Motor neuron (in vitro differentiated cells): ENCODE measurements at regions not wholly inside any gene's neighbourhood (a gene's known extent, or its start where the extent isn't known, plus 50 kb on each side); places are given as distances from the start of the nearest gene placed in this dataset.

Source experiments
- ATAC-seq, 8 experiments: fragments of 200-7000 bp; cut with Tn5 transposase; replicated peaks in 6 of 8; 2 replicates each; pipeline ENCODE4 v1.8.0; 2021; ENCODE audit warnings: mild to moderate bottlenecking in 8 of 8, moderate library complexity in 8 of 8
- H3K27ac ChIP-seq, 2 donors: fragments of 250-450 bp; sonication (Bioruptor Pico); 2 replicates each; pipeline ENCODE4 v1.9.0; 2021; ENCODE audit warnings: antibody characterized with exemption in 2 of 2, mild to moderate bottlenecking in 2 of 2, moderate library complexity in 1 of 2
- H3K4me1 ChIP-seq, 2 donors: fragments of 250-450 bp; sonication (Bioruptor Pico); replicated peaks in 1 of 2; 2 replicates each; pipeline ENCODE4 v1.6.1; 2021; ENCODE audit warnings: antibody characterized with exemption in 2 of 2, mild to moderate bottlenecking in 2 of 2, moderate library complexity in 1 of 2
- H3K4me3 ChIP-seq, 5 donors: fragments of 250-450 bp; sonication (Bioruptor Pico); 2 replicates each; pipeline ENCODE4 v1.9.0; 2021; ENCODE audit warnings: antibody characterized with exemption in 5 of 5, mild to moderate bottlenecking in 5 of 5, moderate library complexity in 4 of 5
- WGBS, 10 experiments: fragments of 450-650 bp; shearing (Covaris generic); methylation state at CpG; one replicate each; pipeline ENCODE4 v1.0.0; 2022; 5-methylcytosine and 5-hydroxymethylcytosine counted together
- in situ Hi-C, 9 experiments: fragments of 400-800 bp; cut with MboI; loops; one replicate each; pipeline ENCODE4 v1.15.0; 2021; ENCODE audit warnings: low sequenced_read_pairs in 9 of 9, low pct_unique_long_range_greater_than_20kb in 2 of 9; ENCODE audit not compliant: unreplicated experiment in 9 of 9

- Histone ChIP-seq H3K4me3 (no peak overlapping the region), H3K27ac (no peak overlapping the region), H3K4me1 (peaks cover 0 to 5% of the 10 kb centered on the region in 2 donors)
- in situ Hi-C loops, result no loop called here
- ATAC-seq, result no peak
- WGBS, 10 experiments, result 40 to 100% (median 77%) methylated on average over 1 to 3 of the region's 3 CpGs; no CpG with 5 or more reads in 1 of the 10 experiments
Observed at GRCh38 chr21:16179773-16180172, 450.0 kb downstream of the USP25 start.

- H3K4me3 ChIP-seq, result no peak overlapping the region
Observed at GRCh38 chr21:16180614-16181013, 450.8 kb downstream of the USP25 start.

GRCh38 chr21:16181018-16181417, 451.2 kb downstream of the USP25 start:
- no peak overlapping the region for H3K4me3 ChIP-seq
- in situ Hi-C loops, result no loop called here
- H3K27ac ChIP-seq, result no peak overlapping the region
- H3K4me1 ChIP-seq, result peaks cover 7 to 17% of the 10 kb centered on the region in 2 donors
- 17 to 96% (median 80%) methylated on average over 1 to 3 of the region's 3 CpGs; no CpG with 5 or more reads in 2 of the 10 experiments for WGBS, 10 experiments
- ATAC-seq, result no peak

More at GRCh38 chr21:16180614-16181013, 450.8 kb downstream of the USP25 start:
- Histone ChIP-seq H3K27ac (no peak overlapping the region), H3K4me1 (peaks cover 7 to 13% of the 10 kb centered on the region in 2 donors)
- WGBS, 10 experiments, result 38 to 100% (median 83%) methylated on average over 1 to 3 of the region's 3 CpGs; no CpG with 5 or more reads in 2 of the 10 experiments
- in situ Hi-C loops, result no loop called here
- ATAC-seq, result no peak

GRCh38 chr21:16185766-16186165, 456.0 kb downstream of the USP25 start:
- Histone ChIP-seq H3K4me3 (no peak overlapping the region), H3K27ac (no peak overlapping the region), H3K4me1 (peaks cover 7 to 26% of the 10 kb centered on the region in 2 donors)
- no peak for ATAC-seq
- in situ Hi-C loops, result no loop called here
- 14 to 100% (median 37%) methylated on average over 1 of the region's 1 CpG for WGBS, 10 experiments

GRCh38 chr21:16186742-16187141, 457.0 kb downstream of the USP25 start:
- ATAC-seq, result no peak
- Histone ChIP-seq H3K4me1 (peaks cover 7 to 26% of the 10 kb centered on the region in 2 donors), H3K4me3 (no peak overlapping the region), H3K27ac (no peak overlapping the region)
- in situ Hi-C loops, result no loop called here
- 86 to 100% (median 100%) methylated on average over 1 of the region's 1 CpG; no CpG with 5 or more reads in 5 of the 10 experiments for WGBS, 10 experiments

- 35 to 97% (median 69%) methylated on average over 1 to 2 of the region's 2 CpGs; no CpG with 5 or more reads in 1 of the 10 experiments for WGBS, 10 experiments
- in situ Hi-C loops, result no loop called here
- ATAC-seq, result peak in 4 of 8 experiments; percentile 32 to 79 (median 60)
- Histone ChIP-seq H3K4me1 (peaks cover 11 to 26% of the 10 kb centered on the region in 2 donors), H3K27ac (no peak overlapping the region), H3K4me3 (no peak overlapping the region)
Observed at GRCh38 chr21:16187603-16188301, 458.0 kb downstream of the USP25 start.

GRCh38 chr21:16192902-16193301, 463.1 kb downstream of the USP25 start:
- in situ Hi-C loops, result no loop called here
- 20 to 97% (median 76%) methylated on average over 1 to 2 of the region's 2 CpGs for WGBS, 10 experiments
- no peak for ATAC-seq
- no peak overlapping the region for H3K27ac ChIP-seq
- no peak overlapping the region for H3K4me3 ChIP-seq
- peaks cover 13 to 39% of the 10 kb centered on the region in 2 donors for H3K4me1 ChIP-seq

- peaks cover 13 to 33% of the 10 kb centered on the region in 2 donors for H3K4me1 ChIP-seq
- ATAC-seq, result no peak
- no peak overlapping the region for H3K27ac ChIP-seq
- peak overlapping the region in 2 of 5 donors; percentile 30 to 44 for H3K4me3 ChIP-seq
- 0 to 36% (median 8%) methylated on average over 1 to 2 of the region's 2 CpGs for WGBS, 10 experiments
- in situ Hi-C loops, result no loop called here
Observed at GRCh38 chr21:16193496-16194094, 463.8 kb downstream of the USP25 start.

- Histone ChIP-seq H3K27ac (peak overlapping the region; percentile 46 to 68), H3K4me3 (peak overlapping the region; percentile 18 to 44 (median 30)), H3K4me1 (peaks cover 13 to 33% of the 10 kb centered on the region in 2 donors)
- 0 to 20% (median 8%) methylated on average over 1 to 9 of the region's 9 CpGs for WGBS, 10 experiments
- peak; percentile 71 to 93 (median 84) for ATAC-seq
- in situ Hi-C loops, result no loop called here
Observed at GRCh38 chr21:16194095-16194787, 464.5 kb downstream of the USP25 start.

GRCh38 chr21:16194788-16195537, 465.2 kb downstream of the USP25 start:
- in situ Hi-C loops, result no loop called here
- peak overlapping the region; percentile 18 to 44 (median 30) for H3K4me3 ChIP-seq
- 0 to 19% (median 9%) methylated on average over 1 to 9 of the region's 9 CpGs for WGBS, 10 experiments
- peak in 1 of 8 experiments; percentile 8 for ATAC-seq
- H3K4me1 ChIP-seq, result peaks cover 13 to 33% of the 10 kb centered on the region in 2 donors
- peak overlapping the region; percentile 46 to 68 for H3K27ac ChIP-seq

GRCh38 chr21:16195538-16195910, 465.7 kb downstream of the USP25 start:
- in situ Hi-C loops, result no loop called here
- Histone ChIP-seq H3K27ac (peak overlapping the region; percentile 46 to 68), H3K4me3 (peak overlapping the region; percentile 18 to 44 (median 30)), H3K4me1 (peaks cover 13 to 33% of the 10 kb centered on the region in 2 donors)
- no peak for ATAC-seq
- 0 to 34% (median 14%) methylated on average over 1 to 4 of the region's 4 CpGs; no CpG with 5 or more reads in 1 of the 10 experiments for WGBS, 10 experiments

GRCh38 chr21:16196001-16196400, 466.2 kb downstream of the USP25 start:
- in situ Hi-C loops, result no loop called here
- 0 to 53% (median 23%) methylated on average over 1 to 2 of the region's 2 CpGs for WGBS, 10 experiments
- ATAC-seq, result no peak
- Histone ChIP-seq H3K27ac (peak overlapping the region; percentile 46 to 68), H3K4me3 (peak overlapping the region; percentile 8 to 44 (median 30)), H3K4me1 (peaks cover 13 to 33% of the 10 kb centered on the region in 2 donors)
